Right lobe of liver (tissue), 6 donors: ENCODE measurements at regions not wholly inside any gene's neighbourhood (a gene's known extent, or its start where the extent isn't known, plus 50 kb on each side); places are given as distances from the start of the nearest gene placed in this dataset.

ENCODE experiments used
- ATAC-seq, 4 donors: fragments of 200-7000 bp; cut with Tn5 transposase; one replicate each; pipeline ENCODE4 v1.9.1; 2020; ENCODE audit warnings: mild to moderate bottlenecking in 4 of 4, moderate library complexity in 4 of 4
- DNase-seq, 3 donors: peaks; one replicate each; pipeline ENCODE4 v3.0.0-alpha.2; 2020
- H3K27ac ChIP-seq, 3 donors: fragments of 200-600 bp; one replicate each; pipeline ENCODE4 v1.8.0; 2022
- H3K27me3 ChIP-seq, 2 donors: fragments of 200-600 bp; one replicate each; pipeline ENCODE4 v1.8.0; 2022
- H3K36me3 ChIP-seq, 4 donors: fragments of 200-600 bp; sonication (generic) in 1 of 4; one replicate each; pipeline versions ENCODE4 v1.5.1 to v1.8.0; 2017 to 2022; ENCODE audit warnings: control low read depth in 1 of 4
- H3K4me1 ChIP-seq, 4 donors: fragments of 200-600 bp; sonication (generic) in 1 of 4; one replicate each; pipeline versions ENCODE4 v1.5.1 to v1.8.0; 2017 to 2022; ENCODE audit warnings: control low read depth in 1 of 4
- H3K4me3 ChIP-seq, 3 donors: fragments of 200-600 bp; one replicate each; pipeline ENCODE4 v1.8.0; 2022
- H3K9me3 ChIP-seq, 4 donors: fragments of 200-600 bp; sonication (generic) in 1 of 4; one replicate each; pipeline versions ENCODE4 v1.5.1 to v1.8.0; 2017 to 2022; ENCODE audit warnings: control low read depth in 1 of 4
- CTCF ChIP-seq, 4 donors: fragments of 200-600 bp in 3 of 4; fragments of 450-650 bp in 1 of 4; IDR thresholded peaks; one replicate each; pipeline versions ENCODE4 v1.5.1 to v1.8.0; 2016 to 2022; ENCODE audit warnings: antibody characterized with exemption in 4 of 4, mild to moderate bottlenecking in 2 of 4
- POLR2A ChIP-seq: fragments of 450-650 bp; IDR thresholded peaks from one replicate; pipeline ENCODE4 v1.6.1; 2017; ENCODE audit warnings: antibody characterized with exemption, mild to moderate bottlenecking
- WGBS: methylation state at CpG from one replicate; pipeline ENCODE4 v1.1.6; 2018; ENCODE audit warnings: low coverage, low lambda C conversion rate; ENCODE audit not compliant: insufficient coverage; ENCODE audit errors: missing lambda C conversion rate; 5-methylcytosine and 5-hydroxymethylcytosine counted together
- intact Hi-C, 2 donors: fragments of 100-400 bp; cut with DNase I; formaldehyde crosslinking; loops; one replicate each; pipeline versions ENCODE4 v1.11.2 to v1.14.1; 2022
- donor health status: DM: no; HTN: yes; CAD: no.
- donor health status: DM: no; HTN: no; CAD: no.
- donor health status: DM: no; HTN: no; CAD: no.
- donor health status: DM: no; HTN: yes; CAD: no.
- donor health status: DM: no; HTN: yes; CAD: no.

DNA sequence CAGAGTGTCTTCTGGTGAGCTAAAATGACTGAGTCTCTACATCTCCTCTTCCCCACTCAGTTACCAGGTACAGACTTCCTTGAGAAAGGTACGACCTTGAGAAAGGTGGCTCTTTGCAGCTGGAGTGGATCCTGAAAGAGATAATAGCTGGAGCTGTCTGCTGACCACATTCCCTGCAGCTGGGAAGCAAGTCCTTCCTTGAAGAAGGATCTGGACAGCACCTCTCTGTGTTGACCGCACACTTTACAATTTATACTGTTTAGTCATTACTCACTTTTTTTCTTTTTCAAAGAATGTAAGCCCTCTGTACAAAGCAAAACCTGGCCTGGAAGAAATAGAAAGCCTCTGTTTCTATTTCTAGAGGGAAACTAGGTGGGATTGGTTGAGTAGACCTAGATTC is 148.8 kb downstream of the MACIR start:
- ATAC-seq, result no peak
- DNase-seq, result no peak
- H3K4me1 ChIP-seq, result no peaks in the 10 kb centered on the region
- intact Hi-C loops, result no loop called here
- no peak overlapping the region for H3K4me3 ChIP-seq
- no peaks in the 10 kb centered on the region for H3K27me3 ChIP-seq
- 60% methylated on average over 2 of the region's 2 CpGs for WGBS
- no peaks in the 10 kb centered on the region for H3K9me3 ChIP-seq
- no peak overlapping the region for H3K27ac ChIP-seq
- no peaks in the 10 kb centered on the region for H3K36me3 ChIP-seq
- TF ChIP-seq POLR2A (no peak), CTCF (IDR thresholded peaks at IDR 0.05) (no peak)

- intact Hi-C loops, result no loop called here
- WGBS, result 35% methylated on average over 1 of the region's 1 CpG
- TF ChIP-seq CTCF (IDR thresholded peaks at IDR 0.05) (no peak), POLR2A (no peak)
- DNase-seq, result no peak
- Histone ChIP-seq H3K36me3 (no peaks in the 10 kb centered on the region), H3K27me3 (no peaks in the 10 kb centered on the region), H3K4me1 (no peaks in the 10 kb centered on the region), H3K4me3 (no peak overlapping the region), H3K27ac (no peak overlapping the region), H3K9me3 (no peaks in the 10 kb centered on the region)
- ATAC-seq, result no peak
Observed at GRCh38 chr5:103404483-103404882, 145.9 kb downstream of the MACIR start.

GRCh38 chr5:103402851-103403250 is 144.3 kb downstream of the MACIR start:
- Histone ChIP-seq H3K9me3 (no peaks in the 10 kb centered on the region), H3K4me1 (no peaks in the 10 kb centered on the region), H3K4me3 (no peak overlapping the region), H3K27me3 (no peaks in the 10 kb centered on the region), H3K27ac (no peak overlapping the region), H3K36me3 (no peaks in the 10 kb centered on the region)
- intact Hi-C loops, result no loop called here
- TF ChIP-seq CTCF (IDR thresholded peaks at IDR 0.05) (no peak), POLR2A (no peak)
- ATAC-seq (no peak), DNase-seq (no peak)
- WGBS, result 60% methylated on average over 4 of the region's 4 CpGs

DNA sequence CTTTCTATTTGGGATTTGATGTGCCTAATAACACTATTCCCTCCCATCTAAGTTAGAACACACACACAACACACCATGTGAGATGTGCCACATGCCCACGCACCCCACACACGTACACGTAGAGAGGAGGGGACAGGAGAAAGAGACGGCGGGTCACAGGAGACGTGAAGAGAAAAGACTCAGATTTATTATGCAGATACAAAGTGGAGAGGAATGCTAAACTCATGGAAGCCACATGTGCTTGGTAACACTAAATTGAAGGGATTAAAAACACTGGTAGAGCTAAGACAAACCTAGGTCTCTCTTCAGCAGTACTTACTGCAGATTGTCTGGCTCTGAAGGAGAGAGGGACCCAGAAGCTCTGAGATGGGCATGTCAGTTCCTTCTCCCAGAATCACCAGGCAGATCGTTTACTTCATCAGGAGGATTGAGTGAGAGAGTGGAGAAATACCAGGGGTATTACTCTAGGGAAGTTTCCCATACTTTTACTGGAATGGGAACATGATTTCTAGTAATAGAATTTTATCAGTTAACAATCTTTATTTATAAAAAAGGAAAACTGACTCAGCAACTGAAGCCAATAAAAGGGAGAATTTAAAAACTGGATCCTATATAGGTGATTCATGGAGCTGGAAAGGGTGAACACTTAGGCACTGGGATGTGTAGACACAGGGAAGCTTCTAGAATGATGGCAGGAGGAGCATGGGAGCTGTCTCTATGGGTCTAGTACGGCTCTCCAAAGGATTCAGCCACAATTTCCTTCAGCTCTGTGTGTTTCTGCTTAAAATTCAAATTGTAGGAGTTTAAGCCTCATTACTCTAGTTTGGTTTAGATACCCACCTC is 139.4 kb downstream of the MACIR start:
- no peaks in the 10 kb centered on the region for H3K4me1 ChIP-seq
- H3K4me3 ChIP-seq, result no peak overlapping the region
- no peak for DNase-seq
- no peaks in the 10 kb centered on the region for H3K9me3 ChIP-seq
- no peak for ATAC-seq
- H3K36me3 ChIP-seq, result no peaks in the 10 kb centered on the region
- WGBS, result 75% methylated on average over 7 of the region's 8 CpGs
- intact Hi-C loops, result no loop called here
- H3K27me3 ChIP-seq, result no peaks in the 10 kb centered on the region
- no peak overlapping the region for H3K27ac ChIP-seq
- TF ChIP-seq POLR2A (no peak), CTCF (IDR thresholded peaks at IDR 0.05) (no peak)
